ENCODE measurements at regions not wholly inside any gene's neighbourhood (a gene's known extent, or its start where the extent isn't known, plus 50 kb on each side); places are given as distances from the start of the nearest gene placed in this dataset.

GRCh38 chr2:133652398-133652797, 84.1 kb upstream of the NCKAP5 start:
- no peak for ATAC-seq (replicated peaks in 1 of 2)
- peaks cover 0 to 3% of the 10 kb centered on the region in 2 donors for H3K9me3 Mint-ChIP-seq
- H3K36me3 Mint-ChIP-seq (ENCODE audit: insufficient read depth in 2 of 2), result peaks cover 0 to 1% of the 10 kb centered on the region in 2 donors
- no peaks in the 10 kb centered on the region for H3K4me1 Mint-ChIP-seq (ENCODE audit: low read depth)
- no peaks in the 10 kb centered on the region for H3K27me3 Mint-ChIP-seq (ENCODE audit: low read depth)
- no peak for DNase-seq
- H3K4me3 Mint-ChIP-seq, result no peak overlapping the region
- H3K27ac Mint-ChIP-seq, result no peak overlapping the region

- no peak overlapping the region for H3K4me3 Mint-ChIP-seq
- no peaks in the 10 kb centered on the region for H3K4me1 Mint-ChIP-seq (ENCODE audit: low read depth)
- peaks cover 0 to 1% of the 10 kb centered on the region in 2 donors for H3K36me3 Mint-ChIP-seq (ENCODE audit: insufficient read depth in 2 of 2)
- DNase-seq (no peak), ATAC-seq (replicated peaks in 1 of 2) (no peak)
- no peaks in the 10 kb centered on the region for H3K27me3 Mint-ChIP-seq (ENCODE audit: low read depth)
- no peak overlapping the region for H3K27ac Mint-ChIP-seq
- H3K9me3 Mint-ChIP-seq, result peaks cover 0 to 2% of the 10 kb centered on the region in 2 donors
Measured at GRCh38 chr2:133653056-133653455, 84.8 kb upstream of the NCKAP5 start.

- H3K27ac Mint-ChIP-seq, result no peak overlapping the region
- H3K36me3 Mint-ChIP-seq (ENCODE audit: insufficient read depth in 2 of 2), result no peaks in the 10 kb centered on the region
- ATAC-seq (replicated peaks in 1 of 2) (no peak), DNase-seq (no peak)
- H3K4me1 Mint-ChIP-seq (ENCODE audit: low read depth), result no peaks in the 10 kb centered on the region
- H3K9me3 Mint-ChIP-seq, result peaks cover 0 to 1% of the 10 kb centered on the region in 2 donors
- no peak overlapping the region for H3K4me3 Mint-ChIP-seq
- no peaks in the 10 kb centered on the region for H3K27me3 Mint-ChIP-seq (ENCODE audit: low read depth)
Measured at GRCh38 chr2:133654949-133655348, 86.7 kb upstream of the NCKAP5 start.

- no peak overlapping the region for H3K4me3 Mint-ChIP-seq
- peaks cover 0 to 1% of the 10 kb centered on the region in 2 donors for H3K9me3 Mint-ChIP-seq
- H3K36me3 Mint-ChIP-seq (ENCODE audit: insufficient read depth in 2 of 2), result no peaks in the 10 kb centered on the region
- no peaks in the 10 kb centered on the region for H3K4me1 Mint-ChIP-seq (ENCODE audit: low read depth)
- no peak for DNase-seq
- H3K27me3 Mint-ChIP-seq (ENCODE audit: low read depth), result no peaks in the 10 kb centered on the region
- H3K27ac Mint-ChIP-seq, result no peak overlapping the region
- ATAC-seq (replicated peaks in 1 of 2), result no peak
Measured at GRCh38 chr2:133655610-133656009, 87.3 kb upstream of the NCKAP5 start.

GRCh38 chr2:133657591-133657990, 89.3 kb upstream of the NCKAP5 start:
- H3K4me3 Mint-ChIP-seq, result no peak overlapping the region
- ATAC-seq (replicated peaks in 1 of 2), result no peak
- no peak overlapping the region for H3K27ac Mint-ChIP-seq
- no peaks in the 10 kb centered on the region for H3K36me3 Mint-ChIP-seq (ENCODE audit: insufficient read depth in 2 of 2)
- no peaks in the 10 kb centered on the region for H3K4me1 Mint-ChIP-seq (ENCODE audit: low read depth)
- DNase-seq, result no peak
- peaks cover 0 to 1% of the 10 kb centered on the region in 2 donors for H3K9me3 Mint-ChIP-seq
- H3K27me3 Mint-ChIP-seq (ENCODE audit: low read depth), result no peaks in the 10 kb centered on the region

- H3K4me1 Mint-ChIP-seq (ENCODE audit: low read depth), result no peaks in the 10 kb centered on the region
- peaks cover 0 to 1% of the 10 kb centered on the region in 2 donors for H3K9me3 Mint-ChIP-seq
- H3K36me3 Mint-ChIP-seq (ENCODE audit: insufficient read depth in 2 of 2), result no peaks in the 10 kb centered on the region
- H3K27me3 Mint-ChIP-seq (ENCODE audit: low read depth), result no peaks in the 10 kb centered on the region
- H3K27ac Mint-ChIP-seq, result no peak overlapping the region
- no peak for DNase-seq
- no peak for ATAC-seq (replicated peaks in 1 of 2)
- H3K4me3 Mint-ChIP-seq, result no peak overlapping the region
Measured at GRCh38 chr2:133658020-133658903, 90.0 kb upstream of the NCKAP5 start.

GRCh38 chr2:133660510-133660909, 92.2 kb upstream of the NCKAP5 start:
- Mint-ChIP-seq H3K27ac (no peak overlapping the region), H3K36me3 (ENCODE audit: insufficient read depth in 2 of 2) (no peaks in the 10 kb centered on the region), H3K4me3 (no peak overlapping the region)

GRCh38 chr2:133661392-133661791, 93.1 kb upstream of the NCKAP5 start:
- peaks cover 0 to 1% of the 10 kb centered on the region in 2 donors for H3K9me3 Mint-ChIP-seq
- no peak overlapping the region for H3K27ac Mint-ChIP-seq
- no peaks in the 10 kb centered on the region for H3K27me3 Mint-ChIP-seq (ENCODE audit: low read depth)
- H3K4me3 Mint-ChIP-seq, result no peak overlapping the region
- no peak for DNase-seq
- ATAC-seq (replicated peaks in 1 of 2), result no peak
- H3K36me3 Mint-ChIP-seq (ENCODE audit: insufficient read depth in 2 of 2), result no peaks in the 10 kb centered on the region
- H3K4me1 Mint-ChIP-seq (ENCODE audit: low read depth), result no peaks in the 10 kb centered on the region

More at GRCh38 chr2:133660510-133660909, 92.2 kb upstream of the NCKAP5 start:
- Mint-ChIP-seq H3K27me3 (ENCODE audit: low read depth) (no peaks in the 10 kb centered on the region), H3K4me1 (ENCODE audit: low read depth) (no peaks in the 10 kb centered on the region), H3K9me3 (peaks cover 0 to 1% of the 10 kb centered on the region in 2 donors)
- DNase-seq, result no peak
- no peak for ATAC-seq (replicated peaks in 1 of 2)

GRCh38 chr2:133666621-133667020, 98.4 kb upstream of the NCKAP5 start:
- no peak overlapping the region for H3K27ac Mint-ChIP-seq
- no peak overlapping the region for H3K4me3 Mint-ChIP-seq
- no peak for DNase-seq
- no peak for ATAC-seq (replicated peaks in 1 of 2)
- H3K36me3 Mint-ChIP-seq (ENCODE audit: insufficient read depth in 2 of 2), result peaks cover 0 to 2% of the 10 kb centered on the region in 2 donors
- H3K27me3 Mint-ChIP-seq (ENCODE audit: low read depth), result no peaks in the 10 kb centered on the region
- peaks cover 5% of the 10 kb centered on the region for H3K4me1 Mint-ChIP-seq (ENCODE audit: low read depth)
- peaks cover 4 to 9% of the 10 kb centered on the region in 2 donors for H3K9me3 Mint-ChIP-seq

GRCh38 chr2:133667085-133667484, 98.8 kb upstream of the NCKAP5 start:
- Mint-ChIP-seq H3K4me1 (ENCODE audit: low read depth) (peaks cover 5% of the 10 kb centered on the region), H3K36me3 (ENCODE audit: insufficient read depth in 2 of 2) (peaks cover 0 to 2% of the 10 kb centered on the region in 2 donors), H3K27ac (no peak overlapping the region), H3K4me3 (no peak overlapping the region), H3K27me3 (ENCODE audit: low read depth) (no peaks in the 10 kb centered on the region), H3K9me3 (peaks cover 4 to 12% of the 10 kb centered on the region in 2 donors)
- DNase-seq, result no peak
- no peak for ATAC-seq (replicated peaks in 1 of 2)

GRCh38 chr2:133667968-133668367, 99.7 kb upstream of the NCKAP5 start:
- Mint-ChIP-seq H3K36me3 (ENCODE audit: insufficient read depth in 2 of 2) (peaks cover 0 to 2% of the 10 kb centered on the region in 2 donors), H3K9me3 (peaks cover 4 to 12% of the 10 kb centered on the region in 2 donors), H3K27me3 (ENCODE audit: low read depth) (no peaks in the 10 kb centered on the region), H3K4me1 (ENCODE audit: low read depth) (peaks cover 5% of the 10 kb centered on the region), H3K4me3 (no peak overlapping the region), H3K27ac (no peak overlapping the region)
- ATAC-seq (replicated peaks in 1 of 2) (no peak), DNase-seq (no peak)

- ATAC-seq (replicated peaks in 1 of 2), result no peak
- Mint-ChIP-seq H3K27me3 (ENCODE audit: low read depth) (no peaks in the 10 kb centered on the region), H3K4me1 (ENCODE audit: low read depth) (peaks cover 5% of the 10 kb centered on the region), H3K4me3 (no peak overlapping the region), H3K9me3 (peaks cover 4 to 12% of the 10 kb centered on the region in 2 donors), H3K36me3 (ENCODE audit: insufficient read depth in 2 of 2) (peaks cover 0 to 2% of the 10 kb centered on the region in 2 donors), H3K27ac (no peak overlapping the region)
- no peak for DNase-seq
Measured at GRCh38 chr2:133668547-133668946, 100.3 kb upstream of the NCKAP5 start.

GRCh38 chr2:133673305-133673905, 105.1 kb upstream of the NCKAP5 start:
- Mint-ChIP-seq H3K27ac (no peak overlapping the region), H3K36me3 (ENCODE audit: insufficient read depth in 2 of 2) (peaks cover 0 to 2% of the 10 kb centered on the region in 2 donors), H3K27me3 (ENCODE audit: low read depth) (peaks cover 10% of the 10 kb centered on the region), H3K9me3 (peaks cover 4 to 14% of the 10 kb centered on the region in 2 donors), H3K4me1 (ENCODE audit: low read depth) (no peaks in the 10 kb centered on the region), H3K4me3 (no peak overlapping the region)
- DNase-seq (no peak), ATAC-seq (replicated peaks in 1 of 2) (no peak)
